BE2C (cell line): ENCODE measurements at regions not wholly inside any gene's neighbourhood (a gene's known extent, or its start where the extent isn't known, plus 50 kb on each side); places are given as distances from the start of the nearest gene placed in this dataset.
"Not testable (repeated sequence)": the region's sequence is repeated elsewhere in the genome, so short reads cannot be mapped to it uniquely, and the experiment has no call there.

Source experiments
- DNase-seq: peaks from one replicate; pipeline ENCODE4 v3.0.0-alpha.2; 2020
- H3K27me3 ChIP-seq: fragments of 250-450 bp; sonication (Bioruptor Pico); 2 replicates; pipeline ENCODE4 v1.5.1; 2020; ENCODE audit warnings: mild to moderate bottlenecking
- H3K36me3 ChIP-seq: fragments of 250-450 bp; sonication (Bioruptor Pico); 2 replicates; pipeline ENCODE4 v1.5.1; 2020; ENCODE audit warnings: mild to moderate bottlenecking
- H3K4me1 ChIP-seq: fragments of 250-450 bp; sonication (Bioruptor Pico); 2 replicates; pipeline ENCODE4 v1.5.1; 2020
- H3K4me3 ChIP-seq: 2 replicates; pipeline ENCODE4 v1.5.1; 2011; ENCODE audit warnings: low read depth, low read length
- H3K9me3 ChIP-seq: fragments of 250-450 bp; sonication (Bioruptor Pico); 2 replicates; pipeline ENCODE4 v1.5.1; 2020
- TF ChIP-seq, protein P1 (sequence below): IDR thresholded peaks from 2 replicates; pipeline ENCODE4 v1.5.1; 2012; ENCODE audit warnings: mild to moderate bottlenecking, low read depth, low read length

DNA sequence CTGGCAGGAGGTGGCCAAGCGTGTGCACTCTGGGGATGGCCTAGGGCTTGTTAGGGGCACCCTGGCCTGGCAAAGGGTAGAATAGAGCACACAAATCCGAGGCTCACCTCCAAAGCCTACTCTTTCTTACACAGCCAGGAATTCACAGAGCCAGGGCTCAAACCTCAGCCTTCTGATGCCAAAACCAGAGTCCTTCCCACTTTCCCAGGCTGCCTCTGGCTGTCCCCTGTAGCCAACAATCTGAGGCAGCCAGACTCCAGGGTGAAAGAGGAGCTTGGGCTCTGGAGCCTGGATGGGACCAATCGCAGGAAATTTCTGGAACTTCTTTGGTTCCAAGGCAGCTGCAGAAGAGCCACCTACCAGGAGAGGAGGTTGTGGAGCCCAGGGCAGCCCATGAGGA is 127.9 kb downstream of the COPRS start:
- no peaks in the 10 kb centered on the region for H3K27me3 ChIP-seq
- TF ChIP-seq, protein P1, sequence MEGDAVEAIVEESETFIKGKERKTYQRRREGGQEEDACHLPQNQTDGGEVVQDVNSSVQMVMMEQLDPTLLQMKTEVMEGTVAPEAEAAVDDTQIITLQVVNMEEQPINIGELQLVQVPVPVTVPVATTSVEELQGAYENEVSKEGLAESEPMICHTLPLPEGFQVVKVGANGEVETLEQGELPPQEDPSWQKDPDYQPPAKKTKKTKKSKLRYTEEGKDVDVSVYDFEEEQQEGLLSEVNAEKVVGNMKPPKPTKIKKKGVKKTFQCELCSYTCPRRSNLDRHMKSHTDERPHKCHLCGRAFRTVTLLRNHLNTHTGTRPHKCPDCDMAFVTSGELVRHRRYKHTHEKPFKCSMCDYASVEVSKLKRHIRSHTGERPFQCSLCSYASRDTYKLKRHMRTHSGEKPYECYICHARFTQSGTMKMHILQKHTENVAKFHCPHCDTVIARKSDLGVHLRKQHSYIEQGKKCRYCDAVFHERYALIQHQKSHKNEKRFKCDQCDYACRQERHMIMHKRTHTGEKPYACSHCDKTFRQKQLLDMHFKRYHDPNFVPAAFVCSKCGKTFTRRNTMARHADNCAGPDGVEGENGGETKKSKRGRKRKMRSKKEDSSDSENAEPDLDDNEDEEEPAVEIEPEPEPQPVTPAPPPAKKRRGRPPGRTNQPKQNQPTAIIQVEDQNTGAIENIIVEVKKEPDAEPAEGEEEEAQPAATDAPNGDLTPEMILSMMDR = no peak
- DNase-seq = no peak
- H3K4me1 ChIP-seq = no peaks in the 10 kb centered on the region
- H3K4me3 ChIP-seq = no peak overlapping the region
- H3K9me3 ChIP-seq = no peaks in the 10 kb centered on the region
- H3K36me3 ChIP-seq = no peaks in the 10 kb centered on the region

DNA sequence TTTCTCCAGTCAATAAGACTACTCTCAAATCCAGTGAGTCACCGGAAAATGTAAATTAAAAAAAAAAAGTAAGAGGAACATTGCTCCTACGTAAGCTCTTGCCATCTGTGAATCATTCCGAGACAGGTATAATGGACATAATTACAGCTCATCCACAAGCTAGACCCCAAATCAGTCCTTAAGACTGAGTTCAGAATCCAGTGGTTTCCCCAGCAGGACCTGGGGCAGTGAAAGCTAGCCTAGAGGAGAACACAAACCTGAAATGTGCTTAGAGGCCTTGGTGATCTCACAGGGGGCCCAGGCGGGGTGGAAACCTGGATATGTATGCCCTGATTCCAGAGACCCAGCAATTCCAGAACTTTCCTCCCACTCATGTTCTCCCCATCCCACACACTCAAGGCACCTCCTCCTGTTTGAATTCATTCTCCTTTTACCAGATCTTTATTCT is 132.0 kb downstream of the COPRS start:
- Histone ChIP-seq H3K27me3 (no peaks in the 10 kb centered on the region), H3K36me3 (no peaks in the 10 kb centered on the region), H3K9me3 (no peaks in the 10 kb centered on the region), H3K4me1 (no peaks in the 10 kb centered on the region), H3K4me3 (no peak overlapping the region)
- no peak for DNase-seq
- TF ChIP-seq, protein P1 = no peak

DNA sequence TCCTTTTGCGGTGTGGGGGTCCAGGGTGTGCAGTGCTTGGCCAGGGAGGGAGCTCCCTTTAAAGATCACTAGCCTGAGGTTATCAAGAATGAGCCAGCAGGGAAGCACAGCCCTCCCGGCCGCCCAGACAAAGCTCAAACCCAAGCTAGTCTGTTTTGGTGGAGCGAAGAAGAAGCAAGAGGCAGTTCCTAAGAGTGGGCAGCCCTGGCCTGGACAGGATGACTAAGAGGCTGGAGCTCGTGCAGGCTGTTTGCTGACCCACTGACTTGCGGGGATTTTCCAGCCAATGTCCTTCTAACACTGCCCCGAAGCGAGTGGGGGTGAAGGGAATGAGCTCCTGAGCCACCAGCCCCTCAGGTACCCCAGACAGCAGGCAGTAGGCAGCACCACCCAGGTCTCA is 134.4 kb downstream of the COPRS start:
- no peak overlapping the region for H3K4me3 ChIP-seq
- no peaks in the 10 kb centered on the region for H3K9me3 ChIP-seq
- no peaks in the 10 kb centered on the region for H3K27me3 ChIP-seq
- no peaks in the 10 kb centered on the region for H3K4me1 ChIP-seq
- no peak for DNase-seq
- TF ChIP-seq, protein P1 = no peak
- no peaks in the 10 kb centered on the region for H3K36me3 ChIP-seq

DNA sequence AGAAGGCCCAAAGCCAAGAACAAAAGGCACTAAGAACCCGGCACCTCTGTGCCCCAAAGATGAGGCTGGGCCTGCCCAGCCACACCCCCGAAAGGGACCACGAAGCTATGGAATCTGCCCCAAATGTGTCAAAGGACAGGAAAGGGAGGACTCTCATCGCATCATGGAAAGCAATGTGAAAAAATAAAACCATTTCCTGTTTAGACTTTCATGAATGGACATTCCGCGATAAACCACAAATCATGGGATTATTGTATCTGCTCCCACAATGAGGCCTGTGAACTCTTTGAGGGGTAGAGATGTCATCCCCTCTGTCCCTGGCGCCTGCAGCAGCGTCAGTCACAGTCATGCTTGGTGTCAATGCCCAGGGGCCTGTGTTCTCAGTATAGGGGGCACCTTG is 135.0 kb downstream of the COPRS start:
- TF ChIP-seq, protein P1 = no peak
- no peaks in the 10 kb centered on the region for H3K27me3 ChIP-seq
- H3K36me3 ChIP-seq = no peaks in the 10 kb centered on the region
- no peaks in the 10 kb centered on the region for H3K9me3 ChIP-seq
- DNase-seq = no peak
- H3K4me1 ChIP-seq = no peaks in the 10 kb centered on the region
- no peak overlapping the region for H3K4me3 ChIP-seq

DNA sequence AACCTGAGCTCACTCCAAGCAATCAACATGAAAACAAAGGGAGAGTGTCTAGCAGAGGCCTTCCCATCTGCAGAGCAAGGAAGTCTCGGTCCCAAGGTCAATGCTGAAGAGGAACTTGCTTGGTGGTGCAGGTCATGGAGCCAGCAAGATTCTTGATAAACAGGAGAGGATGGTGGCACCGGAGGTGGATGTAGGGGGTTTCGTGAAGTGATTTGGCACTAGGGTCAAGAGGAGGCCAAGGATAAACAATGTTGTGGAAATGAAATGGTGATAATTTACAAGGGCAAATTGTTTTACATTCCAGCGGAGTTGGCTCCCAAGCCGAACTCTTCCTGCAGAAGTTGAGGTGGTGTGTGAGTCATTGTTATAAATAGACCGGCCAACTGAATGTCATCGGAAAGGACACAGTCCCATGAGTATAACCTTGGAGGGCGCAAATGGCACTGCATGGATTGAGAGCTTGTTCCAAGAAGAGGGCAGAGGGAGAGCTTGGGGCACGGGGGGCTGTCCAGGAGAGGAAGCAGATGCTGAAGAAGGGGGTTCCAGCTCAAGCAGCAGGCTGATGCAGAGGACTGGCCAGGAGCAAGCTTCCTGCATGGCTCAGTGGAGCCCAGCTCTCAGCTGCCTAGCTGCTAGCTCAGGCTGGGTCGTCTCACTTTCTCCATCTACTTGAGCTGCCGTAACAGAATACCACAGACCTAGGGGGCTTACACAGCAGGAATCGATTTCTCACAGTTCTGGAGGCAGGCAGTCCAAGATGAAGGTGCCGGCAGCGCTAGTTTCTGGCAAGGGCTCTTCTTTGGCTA is 136.6 kb downstream of the COPRS start:
- TF ChIP-seq, protein P1 = no peak
- H3K9me3 ChIP-seq = no peaks in the 10 kb centered on the region
- DNase-seq = no peak
- no peaks in the 10 kb centered on the region for H3K27me3 ChIP-seq
- H3K4me1 ChIP-seq = no peaks in the 10 kb centered on the region
- no peak overlapping the region for H3K4me3 ChIP-seq
- H3K36me3 ChIP-seq = no peaks in the 10 kb centered on the region

DNA sequence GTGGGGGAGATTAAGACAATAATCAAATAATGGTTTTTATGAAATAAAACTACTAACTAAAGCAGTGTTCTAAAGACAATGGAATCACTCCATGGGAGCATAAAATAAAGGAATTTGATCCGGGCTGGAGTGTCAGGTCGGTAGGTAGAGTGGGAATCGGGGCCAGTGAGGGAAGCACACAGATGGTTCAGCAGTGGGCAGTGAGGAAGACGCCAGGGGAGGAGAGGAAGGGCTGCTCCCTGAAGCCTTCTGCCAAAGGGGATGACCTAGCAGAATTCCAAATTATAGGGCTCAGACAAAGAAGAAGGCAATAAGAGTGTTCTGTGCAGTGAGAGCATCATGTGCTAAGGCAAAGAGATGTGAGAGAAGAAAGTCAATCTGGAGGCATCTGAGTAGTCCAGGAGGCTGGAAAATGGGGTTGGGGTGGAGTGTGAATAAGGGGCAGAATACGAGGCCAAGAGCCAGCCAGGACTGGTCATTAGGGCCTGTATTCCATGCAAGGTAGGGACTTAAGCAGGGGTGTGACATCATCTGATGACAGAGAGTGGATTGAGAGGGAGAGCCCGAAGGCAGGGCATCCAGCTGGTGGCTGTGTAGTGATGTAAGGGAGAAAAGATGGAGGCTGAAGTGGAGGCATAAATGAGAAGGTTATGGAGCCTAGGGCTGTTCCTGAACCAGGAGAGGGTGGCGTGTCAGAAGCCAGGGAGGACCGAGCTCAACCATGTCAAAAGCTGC is 137.6 kb downstream of the COPRS start:
- no peaks in the 10 kb centered on the region for H3K36me3 ChIP-seq
- TF ChIP-seq, protein P1 = no peak
- DNase-seq = no peak
- no peak overlapping the region for H3K4me3 ChIP-seq
- H3K27me3 ChIP-seq = no peaks in the 10 kb centered on the region
- no peaks in the 10 kb centered on the region for H3K4me1 ChIP-seq
- no peaks in the 10 kb centered on the region for H3K9me3 ChIP-seq

DNA sequence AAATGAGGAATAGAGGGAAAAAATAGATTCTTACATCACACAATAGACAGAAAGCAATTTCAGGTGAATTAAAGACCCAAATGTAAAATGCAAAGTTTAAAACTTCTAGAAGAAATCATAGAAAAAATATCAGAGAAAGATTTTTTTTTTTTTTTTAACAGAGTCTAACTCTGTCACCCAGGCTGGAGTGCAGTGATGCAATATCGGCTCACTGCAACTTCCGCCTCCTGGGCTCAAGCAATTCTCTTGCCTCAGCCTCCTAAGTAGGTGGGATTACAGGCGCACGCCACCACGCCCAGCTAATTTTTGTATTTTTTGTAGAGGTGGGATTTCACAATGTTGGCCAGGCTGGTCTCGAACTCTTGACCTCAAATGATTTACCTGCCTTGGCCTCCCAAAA is 141.8 kb downstream of the COPRS start:
- not testable (repeated sequence) for H3K4me1 ChIP-seq, H3K9me3 ChIP-seq, DNase-seq, H3K27me3 ChIP-seq, H3K36me3 ChIP-seq, H3K4me3 ChIP-seq
